GM18526 (cell line): ENCODE measurements at regions not wholly inside any gene's neighbourhood (a gene's known extent, or its start where the extent isn't known, plus 50 kb on each side); places are given as distances from the start of the nearest gene placed in this dataset.

ENCODE experiments used
- POLR2A ChIP-seq: IDR thresholded peaks from 3 replicates; pipeline ENCODE4 v1.6.1; 2011; ENCODE audit not compliant: insufficient read length; ENCODE audit errors: extremely low read depth

- no peak for TF ChIP-seq POLR2A
Observed at GRCh38 chr15:77822631-77823230, 190.0 kb upstream of the LINGO1 start.

GRCh38 chr15:77821959-77822256 lies 189.2 kb upstream of the LINGO1 start:
- no peak for TF ChIP-seq POLR2A

- TF ChIP-seq POLR2A: no peak
Observed at GRCh38 chr15:77821188-77821958, 188.7 kb upstream of the LINGO1 start.

- no peak for TF ChIP-seq POLR2A
Observed at GRCh38 chr15:77819851-77820728, 187.4 kb upstream of the LINGO1 start.

- TF ChIP-seq POLR2A: no peak
Observed at GRCh38 chr15:77819048-77819850, 186.5 kb upstream of the LINGO1 start.

DNA sequence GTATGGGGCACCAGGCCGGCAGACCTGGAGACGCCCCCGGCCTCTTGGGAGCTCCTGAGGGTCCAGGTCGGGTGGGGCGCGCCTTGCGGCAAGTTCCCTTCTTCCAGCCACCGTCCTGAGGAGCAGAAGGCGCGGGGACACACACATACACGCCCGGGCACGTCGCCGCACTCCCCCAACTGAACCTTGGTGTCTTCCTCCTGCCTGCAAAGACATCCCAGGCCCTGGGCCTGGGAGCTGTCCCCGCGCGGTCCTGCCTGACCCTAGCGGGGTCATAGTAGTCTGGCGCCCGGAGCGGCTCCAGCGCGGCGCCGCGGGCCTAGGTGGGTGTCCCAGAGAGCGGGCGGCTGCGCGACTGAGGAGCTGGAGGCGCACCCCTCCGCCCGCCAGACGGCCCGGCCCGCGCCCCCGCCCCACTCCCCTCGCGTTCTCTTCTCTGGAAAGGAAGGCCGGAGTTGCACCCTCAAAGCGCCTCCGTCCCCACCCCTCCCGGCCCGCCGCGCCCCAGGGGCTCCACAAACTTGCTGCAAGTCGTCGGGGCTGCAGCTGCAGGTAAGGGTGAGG lies 185.9 kb upstream of the LINGO1 start:
- no peak for TF ChIP-seq POLR2A

DNA sequence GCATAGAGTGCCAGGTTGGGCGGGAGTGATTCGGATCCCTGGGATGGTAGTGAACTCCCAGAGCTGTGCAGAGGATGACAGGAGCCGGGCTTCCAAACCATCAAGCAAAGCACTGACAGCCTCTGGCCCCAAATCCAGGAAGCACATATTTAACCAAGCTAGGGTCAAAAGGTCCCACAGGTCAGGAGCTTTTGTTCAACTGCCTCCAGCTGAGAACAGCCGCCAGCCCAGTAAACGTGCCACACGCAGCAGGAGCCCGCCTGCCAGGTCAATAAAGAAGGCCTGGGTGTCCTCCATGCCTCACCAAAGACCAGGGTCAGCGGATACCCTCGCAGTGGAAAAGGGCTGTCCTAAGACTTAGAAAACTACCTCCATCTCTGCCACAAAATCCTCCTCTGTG lies 184.7 kb upstream of the LINGO1 start:
- TF ChIP-seq POLR2A: no peak

DNA sequence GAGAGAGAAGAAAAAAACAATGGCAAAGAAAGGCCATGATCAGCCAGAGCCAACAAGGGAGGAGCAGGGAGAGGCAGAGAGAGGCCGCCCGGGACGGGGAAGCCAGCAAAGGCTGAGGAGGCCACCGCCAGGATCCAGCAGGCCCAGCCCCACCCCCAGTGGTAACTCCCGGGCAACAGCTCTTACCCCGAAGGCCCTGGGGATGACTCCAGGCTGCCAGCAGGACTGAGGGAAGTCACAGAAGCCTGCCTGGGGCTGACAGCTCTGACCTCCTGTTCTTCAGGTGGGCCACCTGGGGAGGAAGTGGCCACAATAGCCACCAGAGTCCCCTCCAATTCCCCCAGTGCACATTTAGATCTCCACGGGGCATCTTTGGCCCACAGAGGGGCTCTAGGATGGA lies 184.3 kb upstream of the LINGO1 start:
- TF ChIP-seq POLR2A: no peak

DNA sequence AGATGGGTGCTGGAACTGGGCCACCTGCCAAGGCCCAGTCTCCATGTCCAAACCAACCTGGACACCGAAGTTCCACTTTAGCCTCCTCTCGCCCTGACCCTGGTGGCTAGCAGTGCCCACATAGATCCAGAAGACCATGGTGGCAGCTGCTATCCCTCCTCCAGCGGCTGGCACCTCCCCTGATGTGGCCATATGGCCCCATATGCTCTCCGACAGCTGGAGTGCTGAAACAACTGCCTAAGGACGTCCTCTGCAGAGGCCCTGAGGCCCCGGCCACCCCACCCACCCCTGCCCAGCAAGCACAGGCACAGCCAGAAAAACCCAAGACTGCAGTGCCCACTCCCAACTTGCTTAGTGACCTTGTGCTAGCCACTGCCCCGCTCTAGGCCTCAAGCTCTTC lies 182.3 kb upstream of the LINGO1 start:
- TF ChIP-seq POLR2A: no peak

GRCh38 chr15:77812664-77813063 lies 180.0 kb upstream of the LINGO1 start:
- no peak for TF ChIP-seq POLR2A

GRCh38 chr15:77811270-77811669 lies 178.6 kb upstream of the LINGO1 start:
- TF ChIP-seq POLR2A: no peak

- TF ChIP-seq POLR2A: no peak
Observed at GRCh38 chr15:77810130-77810571, 177.4 kb upstream of the LINGO1 start.

GRCh38 chr15:77808581-77809177 lies 176.0 kb upstream of the LINGO1 start:
- no peak for TF ChIP-seq POLR2A

GRCh38 chr15:77808075-77808474 lies 175.4 kb upstream of the LINGO1 start:
- no peak for TF ChIP-seq POLR2A
